Activated effector memory CD4-positive, alpha-beta T cell treated with Interleukin-2 at 50 U/mL for 16 hours (primary cell): ENCODE measurements at regions not wholly inside any gene's neighbourhood (a gene's known extent, or its start where the extent isn't known, plus 50 kb on each side); places are given as distances from the start of the nearest gene placed in this dataset.

Experiments
- DNase-seq: peaks from one replicate; pipeline ENCODE4 v3.0.0-alpha.2; 2020

DNA sequence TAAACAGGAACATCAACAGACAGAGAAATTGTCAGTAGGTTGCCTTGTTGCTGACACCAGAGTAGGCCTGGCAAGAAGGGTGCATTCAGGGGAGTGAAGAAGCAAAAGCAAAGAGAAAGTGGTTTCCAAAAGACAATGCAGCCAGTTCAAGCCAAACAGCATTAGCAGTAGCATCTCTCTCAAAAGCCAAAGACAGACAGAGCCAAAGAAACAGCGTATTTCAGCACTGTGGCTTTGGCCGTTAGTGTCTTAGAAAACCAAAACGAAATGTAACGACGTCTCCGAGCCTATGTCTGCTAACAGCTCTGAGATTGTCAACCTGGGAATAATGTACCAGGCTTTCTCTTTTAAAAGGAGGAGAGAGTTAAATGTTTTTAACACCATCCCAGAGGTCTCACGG lies 178.6 kb downstream of the NRP2 start:
- DNase-seq = no peak

- DNase-seq = no peak
Observed at GRCh38 chr2:205860181-205860580, 177.9 kb downstream of the NRP2 start.

DNA sequence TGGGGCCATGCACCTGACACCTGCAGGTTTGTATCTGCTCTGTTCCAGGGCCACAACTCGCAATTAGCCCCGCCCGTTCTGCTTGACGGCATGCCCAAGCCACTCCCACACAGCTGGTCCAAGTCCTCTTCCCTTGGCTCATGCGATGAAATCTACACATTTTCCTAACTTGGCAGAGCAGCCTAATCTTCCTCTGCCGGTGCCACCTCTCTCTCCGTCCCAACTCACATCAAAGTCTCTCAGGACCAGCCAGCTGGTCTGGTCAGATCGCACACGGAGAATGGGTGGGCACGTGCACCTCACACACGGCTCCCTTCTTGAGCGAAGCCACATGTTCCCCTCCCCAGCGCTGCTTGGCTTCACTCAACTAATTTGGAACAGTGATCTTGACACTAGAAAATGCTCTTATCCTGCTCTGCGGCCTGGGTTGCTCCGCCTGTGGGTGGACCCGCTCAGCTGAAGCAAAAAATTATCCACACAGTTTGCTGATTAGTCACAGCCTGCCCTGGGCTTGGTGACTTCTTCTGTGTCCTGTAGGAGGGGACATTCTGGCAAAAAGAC lies 176.7 kb downstream of the NRP2 start:
- no peak for DNase-seq

DNA sequence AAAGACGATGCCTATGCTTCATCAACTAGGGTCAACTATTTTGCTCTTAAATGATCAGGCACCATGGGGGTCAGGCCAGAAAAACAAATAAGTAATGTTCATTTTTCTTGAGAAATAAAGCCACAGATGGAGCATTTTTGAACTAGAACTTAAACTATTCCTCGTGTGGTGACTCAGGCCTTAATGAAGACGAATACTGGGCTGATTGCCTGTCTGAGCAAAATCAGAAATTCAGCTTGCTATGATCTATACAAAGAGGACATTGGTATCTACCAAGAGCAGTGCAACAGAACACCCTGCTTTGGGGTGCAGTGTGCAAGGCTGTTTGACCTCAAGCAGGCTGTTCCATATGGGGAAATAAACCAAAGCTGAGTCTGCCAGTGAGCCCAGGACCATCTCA lies 176.0 kb downstream of the NRP2 start:
- DNase-seq = no peak

DNA sequence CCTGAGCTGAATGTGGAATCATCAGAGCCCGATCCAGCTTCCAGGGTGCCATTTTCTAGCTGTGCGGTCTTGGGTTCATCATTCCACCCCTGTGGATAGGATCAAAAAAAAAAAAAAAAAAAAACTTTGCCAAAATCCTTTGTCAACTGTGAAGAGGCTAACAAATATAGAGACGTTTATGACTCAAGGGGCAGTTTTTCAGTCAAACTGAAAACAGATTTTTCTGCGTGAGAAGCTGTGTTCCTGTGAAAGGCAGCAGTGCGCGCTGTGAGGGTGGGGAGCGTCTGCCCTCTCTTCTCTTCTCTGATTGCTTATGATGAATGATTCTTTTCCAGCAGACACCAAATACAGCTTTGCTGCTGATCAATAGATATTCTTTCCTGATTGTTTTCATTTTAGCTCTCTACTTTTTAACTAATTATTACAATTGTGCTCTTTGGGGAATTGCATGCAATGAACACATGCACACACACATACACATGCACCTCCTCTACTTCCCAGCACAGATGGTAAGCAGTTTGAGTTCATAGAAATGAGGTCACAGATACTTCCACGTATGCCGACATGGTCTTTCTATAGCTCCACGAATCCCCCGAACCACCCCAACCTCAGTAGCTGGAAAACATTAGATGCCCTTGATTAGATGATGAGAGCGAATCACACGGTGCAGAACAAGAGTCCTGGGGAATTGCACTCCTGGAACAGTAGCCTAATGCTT lies 175.4 kb downstream of the NRP2 start:
- no peak for DNase-seq

GRCh38 chr2:205852457-205852856 lies 170.2 kb downstream of the NRP2 start:
- no peak for DNase-seq

DNA sequence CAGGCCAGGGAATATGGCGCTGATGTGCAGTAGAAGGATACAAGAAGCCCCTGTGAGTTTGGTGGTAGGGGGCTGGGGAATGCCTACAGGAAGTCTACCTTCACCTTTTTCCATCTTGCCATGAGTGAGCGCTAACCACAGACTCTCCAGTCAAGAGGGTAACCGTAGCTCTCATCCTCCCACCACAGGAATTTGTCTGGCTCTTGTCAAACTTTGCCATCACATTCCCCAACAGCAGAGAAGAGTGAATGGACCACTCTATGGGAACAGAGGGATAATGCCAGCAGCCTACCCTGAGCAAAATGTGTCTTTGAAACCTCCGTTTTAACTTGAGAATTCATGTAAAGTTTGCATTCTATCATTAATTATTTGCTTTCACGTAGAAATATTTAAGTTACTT lies 168.3 kb downstream of the NRP2 start:
- DNase-seq = no peak

DNA sequence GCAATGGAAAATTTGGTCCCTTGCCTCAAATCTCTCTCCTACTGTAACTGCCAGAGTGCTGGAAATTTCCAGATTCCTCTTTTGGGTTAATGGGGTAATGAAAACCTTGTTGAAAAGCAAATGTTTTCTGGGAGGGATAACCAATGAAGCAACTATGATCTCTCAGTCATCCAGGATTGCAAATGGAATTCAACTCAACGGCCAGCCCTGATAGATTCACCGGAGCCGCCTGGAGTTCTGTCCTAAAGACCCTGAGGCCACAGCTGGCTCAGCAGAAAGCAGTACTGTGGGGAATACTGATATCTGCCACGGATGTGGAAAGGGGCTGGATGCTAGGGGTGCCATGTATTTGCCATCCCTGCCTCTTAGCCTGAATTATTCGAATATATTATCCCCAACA lies 167.8 kb downstream of the NRP2 start:
- no peak for DNase-seq

- no peak for DNase-seq
Observed at GRCh38 chr2:205849136-205849535, 166.8 kb downstream of the NRP2 start.

- DNase-seq = no peak
Observed at GRCh38 chr2:205848601-205849000, 166.3 kb downstream of the NRP2 start.
